Sigmoid colon (tissue), 4 donors: ENCODE measurements at regions not wholly inside any gene's neighbourhood (a gene's known extent, or its start where the extent isn't known, plus 50 kb on each side); places are given as distances from the start of the nearest gene placed in this dataset.

Experiments
- CTCF ChIP-seq, 4 experiments: fragments of 450-650 bp in 3 of 4; fragments of 200-600 bp in 1 of 4; IDR thresholded peaks; one replicate each; pipeline ENCODE4 v1.5.1; 2016 to 2019; ENCODE audit warnings: antibody characterized with exemption in 4 of 4, mild to moderate bottlenecking in 3 of 4, moderate library complexity in 2 of 4
- POLR2A ChIP-seq, 2 donors: fragments of 450-650 bp; IDR thresholded peaks; one replicate each; pipeline ENCODE4 v1.6.1; 2016; ENCODE audit warnings: antibody characterized with exemption in 2 of 2, mild to moderate bottlenecking in 2 of 2, moderate library complexity in 2 of 2
- POLR2AphosphoS5 ChIP-seq, 4 donors: sonication (generic); formaldehyde crosslinking; IDR thresholded peaks; one replicate each; pipeline ENCODE4 v1.6.1; 2017; ENCODE audit warnings: antibody characterized with exemption in 4 of 4

- TF ChIP-seq CTCF (IDR thresholded peaks at IDR 0.05) (no peak), POLR2AphosphoS5 (IDR thresholded peaks at IDR 0.05) (no peak), POLR2A (IDR thresholded peaks at IDR 0.05) (no peak)
Measured at GRCh38 chr12:33566403-33566802, 126.8 kb upstream of the SYT10 start.
